ENCODE measurements at regions not wholly inside any gene's neighbourhood (a gene's known extent, or its start where the extent isn't known, plus 50 kb on each side); places are given as distances from the start of the nearest gene placed in this dataset.
"Not testable (repeated sequence)": the region's sequence is repeated elsewhere in the genome, so short reads cannot be mapped to it uniquely, and the experiment has no call there.

- no peak for DNase-seq
Observed at GRCh38 chr5:130546211-130546610, 618.8 kb downstream of the HINT1 start.

- DNase-seq: no peak
Observed at GRCh38 chr5:130545291-130545690, 619.8 kb downstream of the HINT1 start.

- DNase-seq: no peak
Observed at GRCh38 chr5:130541617-130542221, 623.3 kb downstream of the HINT1 start.

GRCh38 chr5:130536691-130537090 lies 628.4 kb downstream of the HINT1 start:
- no peak for DNase-seq

GRCh38 chr5:130532786-130533185 lies 628.5 kb downstream of the CHSY3 start:
- DNase-seq: no peak

- no peak for DNase-seq
Observed at GRCh38 chr5:130529511-130530485, 625.5 kb downstream of the CHSY3 start.

GRCh38 chr5:130529111-130529510 lies 624.8 kb downstream of the CHSY3 start:
- DNase-seq: no peak

GRCh38 chr5:130528474-130528873 lies 624.2 kb downstream of the CHSY3 start:
- DNase-seq: no peak

- no peak for DNase-seq
Observed at GRCh38 chr5:130526708-130527107, 622.4 kb downstream of the CHSY3 start.

- DNase-seq: no peak
Observed at GRCh38 chr5:130520211-130520610, 615.9 kb downstream of the CHSY3 start.

GRCh38 chr5:130514984-130515690 lies 610.9 kb downstream of the CHSY3 start:
- DNase-seq: no peak

- no peak for DNase-seq
Observed at GRCh38 chr5:130502702-130503101, 598.4 kb downstream of the CHSY3 start.

- no peak for DNase-seq
Observed at GRCh38 chr5:130501151-130501865, 597.0 kb downstream of the CHSY3 start.

- not testable (repeated sequence) for DNase-seq
Observed at GRCh38 chr5:130500495-130500894, 596.2 kb downstream of the CHSY3 start.

GRCh38 chr5:130496215-130496614 lies 592.0 kb downstream of the CHSY3 start:
- DNase-seq: no peak

GRCh38 chr5:130488252-130488651 lies 584.0 kb downstream of the CHSY3 start:
- DNase-seq: no peak

GRCh38 chr5:130479045-130479804 lies 575.0 kb downstream of the CHSY3 start:
- no peak for DNase-seq

GRCh38 chr5:130476325-130476724 lies 572.1 kb downstream of the CHSY3 start:
- DNase-seq: no peak

- no peak for DNase-seq
Observed at GRCh38 chr5:130462516-130462915, 558.3 kb downstream of the CHSY3 start.

- DNase-seq: no peak
Observed at GRCh38 chr5:130455175-130455574, 550.9 kb downstream of the CHSY3 start.

- no peak for DNase-seq
Observed at GRCh38 chr5:130452744-130453143, 548.5 kb downstream of the CHSY3 start.

GRCh38 chr5:130436430-130436829 lies 532.2 kb downstream of the CHSY3 start:
- DNase-seq: no peak
